ENCODE measurements at regions not wholly inside any gene's neighbourhood (a gene's known extent, or its start where the extent isn't known, plus 50 kb on each side); places are given as distances from the start of the nearest gene placed in this dataset.

DNA sequence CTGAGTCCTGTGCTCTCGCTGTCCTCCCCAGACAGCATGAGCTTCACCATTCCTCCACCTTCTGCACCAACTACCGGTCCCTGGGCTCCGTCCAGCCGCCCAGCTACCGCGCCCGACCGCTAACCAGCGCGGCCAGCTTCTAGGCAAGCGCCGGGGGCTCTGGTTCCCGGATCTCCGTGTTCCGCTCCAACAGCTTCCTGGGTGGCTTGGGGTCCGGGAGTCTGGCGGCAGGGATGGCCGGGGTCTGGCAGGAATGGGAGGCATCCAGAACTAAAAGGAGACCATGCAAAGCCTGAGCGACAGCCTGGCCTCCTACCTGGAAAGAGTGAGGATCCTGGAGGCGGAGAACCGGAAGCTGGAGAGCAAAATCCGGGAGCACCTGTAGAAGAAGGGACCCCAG, 613.1 kb upstream of the PTGER4 start:
- TF ChIP-seq LEF1 (IDR thresholded peaks at IDR 0.05; ENCODE audit: borderline replicate concordance) (no peak), L3MBTL2 (conservative IDR thresholded peaks at IDR 0.05) (no peak), NFRKB (IDR thresholded peaks at IDR 0.05) (no peak), ELF4 (IDR thresholded peaks at IDR 0.05) (no peak), SP1 (IDR thresholded peaks at IDR 0.05) (no peak), ZNF384 (IDR thresholded peaks at IDR 0.05) (no peak), BHLHE40 (IDR thresholded peaks at IDR 0.05; ENCODE audit: borderline replicate concordance) (no peak), TARDBP (IDR thresholded peaks at IDR 0.05) (no peak), FOXA1 (IDR thresholded peaks at IDR 0.05) (no peak), CTBP1 (IDR thresholded peaks at IDR 0.05; ENCODE audit: borderline replicate concordance) (no peak), ARNT (IDR thresholded peaks at IDR 0.05) (no peak), FOXK2 (IDR thresholded peaks at IDR 0.05) (no peak), HDGF (IDR thresholded peaks at IDR 0.05; ENCODE audit: borderline replicate concordance) (no peak), SUZ12 (IDR thresholded peaks at IDR 0.05) (no peak), FOXM1 (IDR thresholded peaks at IDR 0.05; ENCODE audit: borderline replicate concordance) (no peak)
- TF ChIP-seq, protein P1, sequence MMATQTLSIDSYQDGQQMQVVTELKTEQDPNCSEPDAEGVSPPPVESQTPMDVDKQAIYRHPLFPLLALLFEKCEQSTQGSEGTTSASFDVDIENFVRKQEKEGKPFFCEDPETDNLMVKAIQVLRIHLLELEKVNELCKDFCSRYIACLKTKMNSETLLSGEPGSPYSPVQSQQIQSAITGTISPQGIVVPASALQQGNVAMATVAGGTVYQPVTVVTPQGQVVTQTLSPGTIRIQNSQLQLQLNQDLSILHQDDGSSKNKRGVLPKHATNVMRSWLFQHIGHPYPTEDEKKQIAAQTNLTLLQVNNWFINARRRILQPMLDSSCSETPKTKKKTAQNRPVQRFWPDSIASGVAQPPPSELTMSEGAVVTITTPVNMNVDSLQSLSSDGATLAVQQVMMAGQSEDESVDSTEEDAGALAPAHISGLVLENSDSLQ (IDR thresholded peaks at IDR 0.05): no peak
- ChIA-PET POLR2A (no interaction called here), CTCF (no interaction called here)
- no peak for DNase-seq (ENCODE audit: extremely low spot score)

DNA sequence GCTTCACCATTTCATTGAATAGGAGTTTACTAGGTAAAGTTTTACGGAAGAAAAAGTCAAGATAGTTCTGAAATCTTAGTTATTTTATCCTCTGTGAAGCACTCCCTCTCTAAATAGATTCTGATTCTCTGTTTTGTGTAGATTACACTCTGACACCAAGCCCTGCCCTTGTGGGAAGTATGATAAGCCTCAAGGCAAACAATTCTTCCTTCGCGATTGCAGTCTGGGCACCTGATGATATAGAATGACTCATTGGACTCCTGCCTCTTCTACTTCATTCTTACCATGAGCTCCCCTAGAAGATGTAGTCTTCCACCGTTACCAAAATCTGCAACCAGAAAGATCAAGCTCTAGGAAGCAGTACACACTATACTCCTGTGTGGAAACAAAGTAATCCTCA, 626.9 kb upstream of the PTGER4 start:
- ChIA-PET POLR2A (no interaction called here), CTCF (no interaction called here)
- TF ChIP-seq ARNT (IDR thresholded peaks at IDR 0.05) (no peak), ZNF384 (IDR thresholded peaks at IDR 0.05) (no peak)
- no peak for DNase-seq (ENCODE audit: extremely low spot score)

DNA sequence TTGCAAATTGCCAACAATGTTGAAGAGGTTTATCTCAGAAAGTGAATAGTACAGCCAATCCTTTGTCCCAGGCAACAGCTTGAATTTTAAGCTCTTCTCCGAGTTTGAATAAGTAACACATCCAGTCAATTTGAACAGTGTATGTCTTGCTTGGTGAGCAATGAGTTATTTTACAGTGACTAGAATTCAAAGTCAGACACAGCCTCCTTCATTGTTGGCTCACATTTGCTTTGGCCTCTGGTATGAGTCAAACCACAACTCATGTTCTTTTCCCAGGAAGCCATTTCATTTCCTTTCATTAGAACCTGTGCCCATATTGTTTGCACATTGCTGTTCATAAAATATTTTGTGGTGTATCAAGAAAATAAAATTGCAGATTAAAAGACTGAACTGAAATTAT, 622.0 kb upstream of the DAB2 start:
- POLR2A ChIA-PET: no interaction called here
- TF ChIP-seq SUZ12 (IDR thresholded peaks at IDR 0.05): no peak
- no peak for TF ChIP-seq FOXM1 (IDR thresholded peaks at IDR 0.05; ENCODE audit: borderline replicate concordance)
- no peak for TF ChIP-seq NFRKB (IDR thresholded peaks at IDR 0.05)
- TF ChIP-seq SP1 (IDR thresholded peaks at IDR 0.05): no peak
- TF ChIP-seq ARNT (IDR thresholded peaks at IDR 0.05): no peak
- TF ChIP-seq, protein P1 (IDR thresholded peaks at IDR 0.05): no peak
- no peak for TF ChIP-seq L3MBTL2 (conservative IDR thresholded peaks at IDR 0.05)
- no peak for TF ChIP-seq TARDBP (IDR thresholded peaks at IDR 0.05)
- no peak for TF ChIP-seq CTBP1 (IDR thresholded peaks at IDR 0.05; ENCODE audit: borderline replicate concordance)
- no peak for TF ChIP-seq HDGF (IDR thresholded peaks at IDR 0.05; ENCODE audit: borderline replicate concordance)
- no peak for TF ChIP-seq ELF4 (IDR thresholded peaks at IDR 0.05)
- no peak for TF ChIP-seq LEF1 (IDR thresholded peaks at IDR 0.05; ENCODE audit: borderline replicate concordance)
- TF ChIP-seq ZNF384 (IDR thresholded peaks at IDR 0.05): no peak
- no peak for TF ChIP-seq FOXK2 (IDR thresholded peaks at IDR 0.05)
- TF ChIP-seq FOXA1 (IDR thresholded peaks at IDR 0.05): no peak
- no peak for TF ChIP-seq BHLHE40 (IDR thresholded peaks at IDR 0.05; ENCODE audit: borderline replicate concordance)
- CTCF ChIA-PET: no interaction called here
- DNase-seq (ENCODE audit: extremely low spot score): no peak

DNA sequence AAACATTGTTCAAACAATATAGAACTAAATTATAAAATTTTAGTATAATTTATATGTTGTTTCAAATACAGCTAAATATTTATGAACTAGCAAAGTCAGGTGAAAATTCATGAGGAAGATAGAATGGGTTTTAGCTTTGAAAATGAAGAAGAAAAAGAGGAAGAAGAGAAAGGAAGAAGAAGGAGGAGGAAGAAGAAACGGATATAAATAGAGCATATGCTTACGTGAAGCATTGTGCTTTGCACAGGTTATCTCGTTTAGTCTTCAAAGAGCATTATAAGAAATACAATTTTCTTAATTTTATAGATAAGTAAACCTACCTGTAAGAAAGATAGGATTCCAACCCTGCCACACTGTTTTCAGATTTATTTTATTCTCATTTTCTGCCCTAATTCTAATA, 620.6 kb upstream of the DAB2 start:
- TF ChIP-seq CTBP1 (IDR thresholded peaks at IDR 0.05; ENCODE audit: borderline replicate concordance): no peak
- no peak for TF ChIP-seq ELF4 (IDR thresholded peaks at IDR 0.05)
- TF ChIP-seq NFRKB (IDR thresholded peaks at IDR 0.05): no peak
- no peak for TF ChIP-seq L3MBTL2 (conservative IDR thresholded peaks at IDR 0.05)
- TF ChIP-seq LEF1 (IDR thresholded peaks at IDR 0.05; ENCODE audit: borderline replicate concordance): no peak
- TF ChIP-seq, protein P1 (IDR thresholded peaks at IDR 0.05): no peak
- no peak for TF ChIP-seq FOXM1 (IDR thresholded peaks at IDR 0.05; ENCODE audit: borderline replicate concordance)
- TF ChIP-seq BHLHE40 (IDR thresholded peaks at IDR 0.05; ENCODE audit: borderline replicate concordance): no peak
- TF ChIP-seq TARDBP (IDR thresholded peaks at IDR 0.05): no peak
- no peak for TF ChIP-seq ARNT (IDR thresholded peaks at IDR 0.05)
- TF ChIP-seq SUZ12 (IDR thresholded peaks at IDR 0.05): no peak
- TF ChIP-seq HDGF (IDR thresholded peaks at IDR 0.05; ENCODE audit: borderline replicate concordance): no peak
- TF ChIP-seq SP1 (IDR thresholded peaks at IDR 0.05): no peak
- no peak for TF ChIP-seq ZNF384 (IDR thresholded peaks at IDR 0.05)
- TF ChIP-seq FOXA1 (IDR thresholded peaks at IDR 0.05): no peak
- no peak for TF ChIP-seq FOXK2 (IDR thresholded peaks at IDR 0.05)
- POLR2A ChIA-PET: no interaction called here
- DNase-seq (ENCODE audit: extremely low spot score): no peak
- CTCF ChIA-PET: no interaction called here

DNA sequence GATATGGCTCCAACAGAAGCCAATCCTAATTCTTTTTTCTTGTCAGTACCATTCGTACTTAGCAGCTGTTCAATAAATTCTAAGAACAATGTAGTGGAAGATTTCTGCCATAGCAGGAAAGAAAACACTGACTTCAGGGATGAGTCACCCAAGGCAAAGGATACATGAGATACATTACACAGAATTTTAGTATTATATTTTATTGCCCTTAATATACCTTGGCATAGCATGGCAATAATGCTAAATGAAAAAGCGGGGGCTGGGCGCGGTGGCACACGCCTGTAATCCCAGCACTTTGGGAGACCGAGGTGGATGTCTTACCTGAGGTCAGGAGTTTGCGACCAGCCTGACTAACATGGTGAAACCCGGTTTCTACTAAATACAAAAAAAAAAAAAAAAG, 619.1 kb upstream of the DAB2 start:
- DNase-seq (ENCODE audit: extremely low spot score): no peak
- ChIA-PET CTCF (no interaction called here), POLR2A (no interaction called here)
- TF ChIP-seq BHLHE40 (IDR thresholded peaks at IDR 0.05; ENCODE audit: borderline replicate concordance) (no peak), LEF1 (IDR thresholded peaks at IDR 0.05; ENCODE audit: borderline replicate concordance) (no peak), SUZ12 (IDR thresholded peaks at IDR 0.05) (no peak), FOXA1 (IDR thresholded peaks at IDR 0.05) (no peak), NFRKB (IDR thresholded peaks at IDR 0.05) (no peak), ARNT (IDR thresholded peaks at IDR 0.05) (no peak), SP1 (IDR thresholded peaks at IDR 0.05) (no peak), HDGF (IDR thresholded peaks at IDR 0.05; ENCODE audit: borderline replicate concordance) (no peak), FOXM1 (IDR thresholded peaks at IDR 0.05; ENCODE audit: borderline replicate concordance) (no peak), L3MBTL2 (conservative IDR thresholded peaks at IDR 0.05) (no peak), ZNF384 (IDR thresholded peaks at IDR 0.05) (no peak), ELF4 (IDR thresholded peaks at IDR 0.05) (no peak), TARDBP (IDR thresholded peaks at IDR 0.05) (no peak), CTBP1 (IDR thresholded peaks at IDR 0.05; ENCODE audit: borderline replicate concordance) (no peak), FOXK2 (IDR thresholded peaks at IDR 0.05) (no peak)
- TF ChIP-seq, protein P1 (IDR thresholded peaks at IDR 0.05): no peak
